HCT116 (cell line): ENCODE measurements at regions not wholly inside any gene's neighbourhood (a gene's known extent, or its start where the extent isn't known, plus 50 kb on each side); places are given as distances from the start of the nearest gene placed in this dataset.

Experiments
- ATAC-seq: fragments of 200-7000 bp; cut with Tn5 transposase; 2 replicates; pipeline ENCODE4 v1.9.1; 2020; ENCODE audit warnings: mild to moderate bottlenecking, moderate library complexity
- BruUV-seq: library from RNA; stranded (reverse); fragments of 400-500 nt; replicated peaks from 2 replicates; lab custom pipeline; 2021; lab: Mats Ljungman, UMichigan
- CTCF ChIA-PET: fragments of 300-600 bp; sonication (Branson Sonifier 250); formaldehyde crosslinking; loops from one replicate; lab custom pipeline; 2021; ENCODE audit warnings: antibody characterized with exemption; lab: Charles Lee
- POLR2A ChIA-PET: fragments of 300-600, 350-600 bp; sonication (Branson Sonifier 250); formaldehyde crosslinking; loops from one replicate; lab custom pipeline; 2021; ENCODE audit warnings: antibody characterized with exemption; lab: Charles Lee
- RAD21 ChIA-PET, 2 experiments: fragments of 300-600 bp; sonication (Branson Sonifier 250); formaldehyde crosslinking; loops; one replicate each; lab custom pipeline; 2023; ENCODE audit warnings: low total read pairs in 2 of 2; ENCODE audit not compliant: uncharacterized antibody in 2 of 2, unreplicated experiment in 2 of 2, low non-redundant PET in 1 of 2; lab: Charles Lee
- DNase-seq: peaks from one replicate; pipeline ENCODE4 v3.0.0-alpha.2; 2010; ENCODE audit warnings: low read depth, low spot score
- H2AFZ ChIP-seq: fragments of 200-600 bp; shearing (Covaris generic), sonication (generic); 2 replicates; pipeline ENCODE4 v1.6.1; 2017; ENCODE audit warnings: low read depth, mixed run types, mixed read lengths, antibody characterized with exemption, low read length; ENCODE audit not compliant: poor library complexity, severe bottlenecking
- H3K27ac ChIP-seq: 2 replicates; pipeline ENCODE4 v1.5.1; 2012; ENCODE audit warnings: low read depth, low read length
- H3K27me3 ChIP-seq: fragments of 200-600 bp; sonication (generic); 2 replicates; pipeline ENCODE4 v1.6.1; 2016; ENCODE audit warnings: mixed run types, low read length, mixed read lengths; ENCODE audit not compliant: insufficient read depth
- H3K36me3 ChIP-seq, 2 experiments: fragments of 200-500 bp in 1 of 2; fragments of 200-600 bp in 1 of 2; sonication (Bioruptor generic) in 1 of 2; sonication (generic) in 1 of 2; 2 replicates each; pipeline versions ENCODE4 v1.5.1 to v1.6.1; 2014 to 2016; ENCODE audit warnings: low read length in 2 of 2, inconsistent platforms in 1 of 2, mixed read lengths in 1 of 2, mixed run types in 1 of 2; ENCODE audit not compliant: insufficient read depth in 2 of 2, control insufficient read depth in 1 of 2
- H3K4me1 ChIP-seq, 2 experiments: fragments of 200-600 bp in 1 of 2; sonication (generic) in 1 of 2; 2 replicates each; pipeline versions ENCODE4 v1.5.1 to v1.6.1; 2012 to 2017; ENCODE audit warnings: low read length in 2 of 2, inconsistent platforms in 1 of 2, mild to moderate bottlenecking in 1 of 2, mixed read lengths in 1 of 2, mixed run types in 1 of 2, moderate library complexity in 1 of 2; ENCODE audit not compliant: insufficient read depth in 2 of 2, control insufficient read depth in 1 of 2
- H3K4me2 ChIP-seq: fragments of 200-600 bp; sonication (generic); 2 replicates; pipeline ENCODE4 v1.6.1; 2017; ENCODE audit warnings: mixed run types, low read length, mixed read lengths
- H3K4me3 ChIP-seq, 2 experiments: fragments of 200-600 bp in 1 of 2; sonication (generic) in 1 of 2; replicated peaks in 1 of 2; 2 replicates each; pipeline ENCODE4 v1.5.1; 2011 to 2016; ENCODE audit warnings: low read length in 2 of 2, control low read depth in 1 of 2, low read depth in 1 of 2, mild to moderate bottlenecking in 1 of 2, mixed read lengths in 1 of 2, mixed run types in 1 of 2
- H3K79me2 ChIP-seq: fragments of 200-600 bp; sonication (generic); 2 replicates; pipeline ENCODE4 v1.6.1; 2017; ENCODE audit warnings: mild to moderate bottlenecking, mixed run types, low read length, moderate library complexity, mixed read lengths; ENCODE audit not compliant: insufficient read depth
- H3K9ac ChIP-seq: fragments of 200-600 bp; sonication (generic); 2 replicates; pipeline ENCODE4 v1.6.1; 2016; ENCODE audit warnings: low read length, mixed read lengths
- H3K9me2 ChIP-seq: fragments of 200-600 bp; sonication (generic), shearing (Covaris generic); 2 replicates; pipeline ENCODE4 v1.6.1; 2017; ENCODE audit warnings: mixed run types, mild to moderate bottlenecking, moderate library complexity; ENCODE audit not compliant: insufficient read depth
- H3K9me3 ChIP-seq, 2 experiments: fragments of 200-500 bp in 1 of 2; fragments of 200-600 bp in 1 of 2; sonication (Bioruptor generic) in 1 of 2; sonication (generic) in 1 of 2; 2 replicates each; pipeline ENCODE4 v1.6.1; 2014 to 2017; ENCODE audit warnings: low read length in 2 of 2, mixed read lengths in 2 of 2, inconsistent platforms in 1 of 2, low read depth in 1 of 2, mild to moderate bottlenecking in 1 of 2, mixed run types in 1 of 2, moderate library complexity in 1 of 2; ENCODE audit not compliant: control insufficient read depth in 1 of 2, insufficient read depth in 1 of 2
- H4K20me1 ChIP-seq: fragments of 200-600 bp; sonication (generic), shearing (Covaris generic); 2 replicates; pipeline ENCODE4 v1.6.1; 2017; ENCODE audit warnings: mixed run types, mild to moderate bottlenecking, moderate library complexity; ENCODE audit not compliant: insufficient read depth
- ATF3 ChIP-seq: IDR thresholded peaks from 2 replicates; pipeline ENCODE4 v1.6.1; 2012
- CBX3 ChIP-seq: IDR thresholded peaks from 2 replicates; pipeline ENCODE4 v1.6.1; 2012; ENCODE audit warnings: low read depth
- CTCF ChIP-seq, 3 experiments: fragments of 200-600 bp in 1 of 3; sonication (generic) in 1 of 3; IDR thresholded peaks in 2 of 3; conservative IDR thresholded peaks in 1 of 3; 2 replicates each; pipeline ENCODE4 v1.5.1; 2012 to 2017; ENCODE audit warnings: low read depth in 2 of 3, low read length in 2 of 3, antibody characterized with exemption in 1 of 3, borderline replicate concordance in 1 of 3, control low read depth in 1 of 3, mild to moderate bottlenecking in 1 of 3, mixed read lengths in 1 of 3, mixed run types in 1 of 3, moderate library complexity in 1 of 3; ENCODE audit not compliant: insufficient read depth in 1 of 3
- EGR1 ChIP-seq: IDR thresholded peaks from 2 replicates; pipeline ENCODE4 v1.6.1; 2012; ENCODE audit warnings: low read depth
- EZH2phosphoT487 ChIP-seq: fragments of 200-600 bp; IDR thresholded peaks from 2 replicates; pipeline ENCODE4 v1.6.1; 2018; ENCODE audit warnings: antibody characterized with exemption, borderline replicate concordance
- MAX ChIP-seq: IDR thresholded peaks from 2 replicates; pipeline ENCODE4 v1.6.1; 2012
- POLR2A ChIP-seq: IDR thresholded peaks from 2 replicates; pipeline ENCODE4 v1.7.0; 2011; ENCODE audit warnings: borderline replicate concordance; ENCODE audit not compliant: insufficient read depth, insufficient read length; ENCODE audit errors: extremely low read depth
- SP1 ChIP-seq: IDR thresholded peaks from 2 replicates; pipeline ENCODE4 v1.6.1; 2012; ENCODE audit warnings: low read depth
- ZBTB33 ChIP-seq: IDR thresholded peaks from 2 replicates; pipeline ENCODE4 v1.6.1; 2011; ENCODE audit warnings: mild to moderate bottlenecking, low read length, moderate library complexity; ENCODE audit not compliant: insufficient replicate concordance; ENCODE audit errors: extremely low read depth
- intact Hi-C: fragments of 100-400 bp; cut with micrococcal nuclease; formaldehyde crosslinking; loops from 2 replicates; pipeline ENCODE4 v1.10.0; 2022

- Histone ChIP-seq H3K9me3 (no peaks in the 10 kb centered on the region), H3K79me2 (no peaks in the 10 kb centered on the region), H3K4me1 (peaks cover 0 to 13% of the 10 kb centered on the region in 2 experiments; a peak in 2 of 4 replicates), H3K27ac (no peak overlapping the region), H3K4me2 (peak overlapping the region; percentile 63; the same call in 1 of the 2 replicates), H3K27me3 (no peaks in the 10 kb centered on the region), H3K4me3 (no peak overlapping the region), H2AFZ (peak overlapping the region; percentile 42), H3K36me3 (no peaks in the 10 kb centered on the region), H3K9ac (no peak overlapping the region), H4K20me1 (no peaks in the 10 kb centered on the region), H3K9me2 (no peaks in the 10 kb centered on the region)
- TF ChIP-seq MAX (no peak), CTCF (IDR thresholded peaks at IDR 0.05 in 2 of 3, conservative IDR thresholded peaks at IDR 0.05 in 1 of 3; ENCODE audit: borderline replicate concordance in 1 of 3, insufficient read depth in 1 of 3, low read depth in 2 of 3, low read length in 2 of 3) (no peak), EZH2phosphoT487 (no peak), CBX3 (no peak), ZBTB33 (no peak), ATF3 (no peak), SP1 (no peak), EGR1 (no peak), POLR2A (no peak)
- DNase-seq = no peak
- no peak for ATAC-seq
- ChIA-PET POLR2A (interaction anchor here (0.6 kb wide), 1 partner anchor 23 kb away, joined by 3 read pairs; no protein-coding TSS in a partner anchor), CTCF (no interaction called here), RAD21 (no interaction called here)
- intact Hi-C loops = no loop called here
- no TSS peak for BruUV-seq
Observed at GRCh38 chr4:174388461-174389145, 104.9 kb downstream of the CEP44 start.
